GM12878 (cell line): ENCODE measurements at regions not wholly inside any gene's neighbourhood (a gene's known extent, or its start where the extent isn't known, plus 50 kb on each side); places are given as distances from the start of the nearest gene placed in this dataset.

ENCODE experiments used
- ATAC-seq: fragments of 200-7000 bp; cut with Tn5 transposase; 3 replicates; pipeline ENCODE4 v1.9.1; 2020; ENCODE audit warnings: mild to moderate bottlenecking, moderate library complexity
- BruUV-seq: library from RNA; stranded (reverse); fragments of 400-500 nt; replicated peaks from 2 replicates; lab custom pipeline; 2021; lab: Mats Ljungman, UMichigan
- CTCF ChIA-PET: fragments of 300-600 bp; sonication (Branson Sonifier 250); formaldehyde crosslinking; extraction: SDS; loops from one replicate; lab custom pipeline; 2021; ENCODE audit warnings: inconsistent platforms; lab: Yijun Ruan, JAX
- POLR2A ChIA-PET: fragments of 350-600 bp; formaldehyde crosslinking; extraction: SDS; loops from one replicate; lab custom pipeline; 2021; ENCODE audit warnings: inconsistent platforms; lab: Charles Lee
- RAD21 ChIA-PET: fragments of 300-600 bp; sonication (Branson Sonifier 250); formaldehyde crosslinking; loops from one replicate; lab custom pipeline; 2023; ENCODE audit warnings: antibody characterized with exemption; ENCODE audit not compliant: unreplicated experiment; lab: Charles Lee
- SMC1A ChIA-PET: fragments of 300-600 bp; sonication (Branson Sonifier 250); formaldehyde crosslinking; loops from one replicate; lab custom pipeline; 2023; ENCODE audit not compliant: unreplicated experiment, uncharacterized antibody; lab: Charles Lee
- DNase-seq: peaks from one replicate; pipeline ENCODE4 v3.0.0-alpha.2; 2011; ENCODE audit warnings: low read depth, low spot score
- FAIRE-seq: peaks from 3 replicates; lab custom pipeline; 2011; peaks lifted over from hg19 to GRCh38; lab: Jason Lieb, UNC
- H2AFZ ChIP-seq: 2 replicates; pipeline ENCODE4 v1.6.0; 2011; ENCODE audit warnings: low read depth, low read length, control low read depth; ENCODE audit not compliant: control insufficient read depth
- H3K27ac ChIP-seq: 2 replicates; pipeline ENCODE4 v1.5.1; 2011; ENCODE audit warnings: control low read depth; ENCODE audit not compliant: control insufficient read depth, insufficient read depth
- H3K27me3 ChIP-seq, 2 experiments: replicated peaks in 1 of 2; 2 replicates each; pipeline versions ENCODE4 v1.6.0 to v1.6.1; 2011; ENCODE audit warnings: low read length in 1 of 2; ENCODE audit not compliant: control insufficient read depth in 2 of 2, insufficient read depth in 2 of 2
- H3K36me3 ChIP-seq, 2 experiments: 2 replicates each; pipeline ENCODE4 v1.5.1; 2011; ENCODE audit warnings: low read length in 1 of 2; ENCODE audit not compliant: control insufficient read depth in 2 of 2, insufficient read depth in 2 of 2
- H3K4me1 ChIP-seq: 2 replicates; pipeline ENCODE4 v1.6.1; 2011; ENCODE audit warnings: mild to moderate bottlenecking, low read length, moderate library complexity, mixed read lengths; ENCODE audit not compliant: control insufficient read depth, insufficient read depth
- H3K4me2 ChIP-seq: 2 replicates; pipeline ENCODE4 v1.6.0; 2011; ENCODE audit warnings: control low read depth; ENCODE audit not compliant: control insufficient read depth, insufficient read depth
- H3K4me3 ChIP-seq: fragments of 200-600 bp; sonication (generic); 2 replicates; pipeline ENCODE4 v1.5.1; 2016
- H3K79me2 ChIP-seq: 2 replicates; pipeline ENCODE4 v1.6.0; 2011; ENCODE audit warnings: low read length; ENCODE audit not compliant: control insufficient read depth, insufficient read depth
- H3K9ac ChIP-seq: 2 replicates; pipeline ENCODE4 v1.8.0; 2011; ENCODE audit warnings: low read length, control low read depth, mixed read lengths; ENCODE audit not compliant: control insufficient read depth, insufficient read depth
- H3K9me3 ChIP-seq: replicated peaks from 3 replicates; pipeline ENCODE4 v1.5.1; 2011; ENCODE audit warnings: mild to moderate bottlenecking, low read length; ENCODE audit not compliant: control insufficient read depth, insufficient read depth
- H4K20me1 ChIP-seq: 2 replicates; pipeline ENCODE4 v1.6.0; 2011; ENCODE audit not compliant: control insufficient read depth, insufficient read depth
- CBX3 ChIP-seq: fragments of 200-600 bp; sonication (generic); IDR thresholded peaks from 2 replicates; pipeline ENCODE4 v1.6.1; 2016; ENCODE audit warnings: low read depth, borderline replicate concordance
- GABPA ChIP-seq: IDR thresholded peaks from 2 replicates; pipeline ENCODE4 v1.6.1; 2014; ENCODE audit warnings: antibody characterized with exemption, low read depth, mild to moderate bottlenecking, inconsistent platforms
- GATAD2B ChIP-seq: fragments of 450-650 bp; conservative IDR thresholded peaks from 2 replicates; pipeline ENCODE4 v1.6.1; 2017; ENCODE audit warnings: low read depth, mild to moderate bottlenecking, moderate library complexity
- HDGF ChIP-seq: fragments of 450-650 bp; IDR thresholded peaks from 2 replicates; pipeline ENCODE4 v1.6.1; 2016; ENCODE audit warnings: antibody characterized with exemption
- IKZF1 ChIP-seq: fragments of 450-650 bp; conservative IDR thresholded peaks from 2 replicates; pipeline ENCODE4 v1.6.1; 2017; ENCODE audit warnings: antibody characterized with exemption, mild to moderate bottlenecking
- KLF5 ChIP-seq: fragments of 450-650 bp; IDR thresholded peaks from 2 replicates; pipeline ENCODE4 v1.6.1; 2014; ENCODE audit warnings: mild to moderate bottlenecking; ENCODE audit not compliant: partially characterized antibody
- MTA3 ChIP-seq: IDR thresholded peaks from 2 replicates; pipeline ENCODE4 v1.6.1; 2012; ENCODE audit warnings: low read length, inconsistent platforms, borderline replicate concordance
- NFYB ChIP-seq: IDR thresholded peaks from 2 replicates; pipeline ENCODE4 v1.6.1; 2011; ENCODE audit warnings: low read depth, mild to moderate bottlenecking, low read length, improper control_type of control experiment, moderate library complexity; ENCODE audit not compliant: insufficient read depth
- POLR2A ChIP-seq: IDR thresholded peaks from 2 replicates; pipeline ENCODE4 v1.6.1; 2011; ENCODE audit warnings: low read depth, mild to moderate bottlenecking, low read length
- POLR2AphosphoS2 ChIP-seq: IDR thresholded peaks from 2 replicates; pipeline ENCODE4 v1.6.1; 2011; ENCODE audit warnings: low read depth, mild to moderate bottlenecking, low read length, improper control_type of control experiment, moderate library complexity
- STAT3 ChIP-seq: IDR thresholded peaks from 2 replicates; pipeline ENCODE4 v1.6.1; 2011; ENCODE audit warnings: low read depth, low read length, improper control_type of control experiment
- ZNF207 ChIP-seq: fragments of 450-650 bp; IDR thresholded peaks from 2 replicates; pipeline ENCODE4 v1.6.1; 2014; ENCODE audit warnings: antibody characterized with exemption, mild to moderate bottlenecking, borderline replicate concordance
- WGBS: methylation state at CpG from one replicate; pipeline ENCODE4 v1.1.6; 2016; ENCODE audit warnings: low lambda C conversion rate; ENCODE audit not compliant: insufficient replicate concordance, insufficient coverage; ENCODE audit errors: missing lambda C conversion rate; 5-methylcytosine and 5-hydroxymethylcytosine counted together
- in situ Hi-C: fragments of 300-500 bp; cut with MboI; formaldehyde crosslinking; loops from 9 replicates; pipeline ENCODE4 v1.14.3; 2018; ENCODE audit warnings: mixed read lengths
- intact Hi-C: fragments of 100-400 bp; cut with micrococcal nuclease; formaldehyde crosslinking; loops from one replicate; pipeline ENCODE4 v1.14.2; 2022; ENCODE audit not compliant: unreplicated experiment
- TF ChIP-seq, protein P1 (sequence below): fragments of 450-650 bp; IDR thresholded peaks from 2 replicates; pipeline ENCODE4 v1.6.1; 2016; ENCODE audit warnings: mild to moderate bottlenecking
- TF ChIP-seq, protein P2 (sequence below): fragments of 450-650 bp; IDR thresholded peaks from 2 replicates; pipeline ENCODE4 v1.6.1; 2017; ENCODE audit warnings: mild to moderate bottlenecking
- TF ChIP-seq, protein P3 (sequence below): IDR thresholded peaks from 2 replicates; pipeline ENCODE4 v1.6.1; 2012; ENCODE audit warnings: low read length, inconsistent platforms
- TF ChIP-seq, protein P4 (sequence below): fragments of 450-650 bp; IDR thresholded peaks from 2 replicates; pipeline ENCODE4 v1.6.1; 2017; ENCODE audit warnings: mild to moderate bottlenecking, low read depth, inconsistent platforms; ENCODE audit not compliant: poor library complexity, severe bottlenecking
- TF ChIP-seq, protein P5 (sequence below): IDR thresholded peaks from 2 replicates; pipeline ENCODE4 v1.6.1; 2011; ENCODE audit warnings: low read depth, mild to moderate bottlenecking, low read length, moderate library complexity, borderline replicate concordance; ENCODE audit errors: extremely low read depth

DNA sequence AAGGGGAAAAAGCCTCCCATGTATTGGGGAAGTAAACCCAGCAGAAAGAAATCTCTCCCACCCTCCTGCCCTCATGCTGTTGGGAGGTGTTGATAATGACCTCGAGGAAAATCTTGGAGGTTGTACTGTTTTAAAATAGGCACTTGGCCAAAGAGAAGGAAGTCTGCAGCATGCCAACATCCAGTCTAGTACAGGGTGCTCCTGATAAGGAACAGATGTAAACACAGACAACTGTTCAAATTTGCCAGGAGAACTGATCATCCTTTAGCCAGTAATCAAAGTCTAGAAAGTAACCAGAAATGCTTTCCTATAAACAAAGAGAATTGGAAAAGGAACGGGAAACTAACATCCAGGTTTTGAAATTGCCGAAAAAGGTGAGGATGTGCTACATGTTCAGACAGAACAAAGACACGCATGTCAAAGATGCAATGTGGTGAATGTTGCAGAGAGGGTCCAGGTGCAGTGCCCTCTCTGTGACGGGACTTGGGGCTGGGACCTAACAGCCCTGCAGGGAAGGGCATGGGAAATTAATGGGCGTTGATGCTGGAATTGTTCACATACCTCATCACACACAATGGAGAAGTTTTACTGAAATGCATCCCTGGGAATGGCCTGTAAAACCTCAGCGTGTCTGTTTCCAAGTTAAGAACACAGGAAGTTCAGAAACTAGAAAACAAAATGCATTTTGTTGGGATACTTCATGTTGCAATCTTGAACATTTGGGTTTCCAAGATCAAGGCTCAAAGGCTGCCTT lies 125.7 kb upstream of the RND3 start:
- Histone ChIP-seq H3K27ac (no peak overlapping the region), H3K9me3 (no peaks in the 10 kb centered on the region), H3K79me2 (no peaks in the 10 kb centered on the region), H3K27me3 (no peaks in the 10 kb centered on the region; a peak in 1 of 4 replicates), H3K4me1 (no peaks in the 10 kb centered on the region), H3K9ac (no peak overlapping the region), H2AFZ (no peak overlapping the region), H3K36me3 (no peaks in the 10 kb centered on the region), H3K4me2 (no peak overlapping the region), H4K20me1 (no peaks in the 10 kb centered on the region), H3K4me3 (no peak overlapping the region)
- FAIRE-seq: no peak
- ChIA-PET SMC1A (interaction anchor here (1.4 to 3.4 kb wide), 2 partner anchors 12 to 124 kb away, joined by 4 to 21 read pairs; no protein-coding TSS in a partner anchor), RAD21 (interaction anchor here (1.1 kb wide), 1 partner anchor 188 kb away, joined by 3 read pairs; no protein-coding TSS in a partner anchor), POLR2A (no interaction called here), CTCF (interaction anchor here (1.7 kb wide), 1 partner anchor 12 kb away, joined by 13 read pairs; no protein-coding TSS in a partner anchor)
- no peak for DNase-seq
- no peak for ATAC-seq
- 12% methylated on average over 7 of the region's 7 CpGs for WGBS
- BruUV-seq: no TSS peak
- intact Hi-C loops (no loop called here), in situ Hi-C loops (loop anchor here (10.0 kb wide), 1 partner anchor 1018 kb away; no protein-coding TSS in a partner anchor)
- TF ChIP-seq, protein P1, sequence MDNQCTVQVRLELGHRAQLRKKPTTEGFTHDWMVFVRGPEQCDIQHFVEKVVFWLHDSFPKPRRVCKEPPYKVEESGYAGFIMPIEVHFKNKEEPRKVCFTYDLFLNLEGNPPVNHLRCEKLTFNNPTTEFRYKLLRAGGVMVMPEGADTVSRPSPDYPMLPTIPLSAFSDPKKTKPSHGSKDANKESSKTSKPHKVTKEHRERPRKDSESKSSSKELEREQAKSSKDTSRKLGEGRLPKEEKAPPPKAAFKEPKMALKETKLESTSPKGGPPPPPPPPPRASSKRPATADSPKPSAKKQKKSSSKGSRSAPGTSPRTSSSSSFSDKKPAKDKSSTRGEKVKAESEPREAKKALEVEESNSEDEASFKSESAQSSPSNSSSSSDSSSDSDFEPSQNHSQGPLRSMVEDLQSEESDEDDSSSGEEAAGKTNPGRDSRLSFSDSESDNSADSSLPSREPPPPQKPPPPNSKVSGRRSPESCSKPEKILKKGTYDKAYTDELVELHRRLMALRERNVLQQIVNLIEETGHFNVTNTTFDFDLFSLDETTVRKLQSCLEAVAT: no peak
- TF ChIP-seq GATAD2B: no peak
- TF ChIP-seq, protein P2, sequence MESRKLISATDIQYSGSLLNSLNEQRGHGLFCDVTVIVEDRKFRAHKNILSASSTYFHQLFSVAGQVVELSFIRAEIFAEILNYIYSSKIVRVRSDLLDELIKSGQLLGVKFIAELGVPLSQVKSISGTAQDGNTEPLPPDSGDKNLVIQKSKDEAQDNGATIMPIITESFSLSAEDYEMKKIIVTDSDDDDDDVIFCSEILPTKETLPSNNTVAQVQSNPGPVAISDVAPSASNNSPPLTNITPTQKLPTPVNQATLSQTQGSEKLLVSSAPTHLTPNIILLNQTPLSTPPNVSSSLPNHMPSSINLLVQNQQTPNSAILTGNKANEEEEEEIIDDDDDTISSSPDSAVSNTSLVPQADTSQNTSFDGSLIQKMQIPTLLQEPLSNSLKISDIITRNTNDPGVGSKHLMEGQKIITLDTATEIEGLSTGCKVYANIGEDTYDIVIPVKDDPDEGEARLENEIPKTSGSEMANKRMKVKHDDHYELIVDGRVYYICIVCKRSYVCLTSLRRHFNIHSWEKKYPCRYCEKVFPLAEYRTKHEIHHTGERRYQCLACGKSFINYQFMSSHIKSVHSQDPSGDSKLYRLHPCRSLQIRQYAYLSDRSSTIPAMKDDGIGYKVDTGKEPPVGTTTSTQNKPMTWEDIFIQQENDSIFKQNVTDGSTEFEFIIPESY: no peak
- TF ChIP-seq, protein P3, sequence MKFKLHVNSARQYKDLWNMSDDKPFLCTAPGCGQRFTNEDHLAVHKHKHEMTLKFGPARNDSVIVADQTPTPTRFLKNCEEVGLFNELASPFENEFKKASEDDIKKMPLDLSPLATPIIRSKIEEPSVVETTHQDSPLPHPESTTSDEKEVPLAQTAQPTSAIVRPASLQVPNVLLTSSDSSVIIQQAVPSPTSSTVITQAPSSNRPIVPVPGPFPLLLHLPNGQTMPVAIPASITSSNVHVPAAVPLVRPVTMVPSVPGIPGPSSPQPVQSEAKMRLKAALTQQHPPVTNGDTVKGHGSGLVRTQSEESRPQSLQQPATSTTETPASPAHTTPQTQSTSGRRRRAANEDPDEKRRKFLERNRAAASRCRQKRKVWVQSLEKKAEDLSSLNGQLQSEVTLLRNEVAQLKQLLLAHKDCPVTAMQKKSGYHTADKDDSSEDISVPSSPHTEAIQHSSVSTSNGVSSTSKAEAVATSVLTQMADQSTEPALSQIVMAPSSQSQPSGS: no peak
- TF ChIP-seq MTA3: no peak
- no peak for TF ChIP-seq POLR2AphosphoS2
- TF ChIP-seq STAT3: no peak
- TF ChIP-seq ZNF207: no peak
- no peak for TF ChIP-seq HDGF
- no peak for TF ChIP-seq GABPA
- TF ChIP-seq, protein P4, sequence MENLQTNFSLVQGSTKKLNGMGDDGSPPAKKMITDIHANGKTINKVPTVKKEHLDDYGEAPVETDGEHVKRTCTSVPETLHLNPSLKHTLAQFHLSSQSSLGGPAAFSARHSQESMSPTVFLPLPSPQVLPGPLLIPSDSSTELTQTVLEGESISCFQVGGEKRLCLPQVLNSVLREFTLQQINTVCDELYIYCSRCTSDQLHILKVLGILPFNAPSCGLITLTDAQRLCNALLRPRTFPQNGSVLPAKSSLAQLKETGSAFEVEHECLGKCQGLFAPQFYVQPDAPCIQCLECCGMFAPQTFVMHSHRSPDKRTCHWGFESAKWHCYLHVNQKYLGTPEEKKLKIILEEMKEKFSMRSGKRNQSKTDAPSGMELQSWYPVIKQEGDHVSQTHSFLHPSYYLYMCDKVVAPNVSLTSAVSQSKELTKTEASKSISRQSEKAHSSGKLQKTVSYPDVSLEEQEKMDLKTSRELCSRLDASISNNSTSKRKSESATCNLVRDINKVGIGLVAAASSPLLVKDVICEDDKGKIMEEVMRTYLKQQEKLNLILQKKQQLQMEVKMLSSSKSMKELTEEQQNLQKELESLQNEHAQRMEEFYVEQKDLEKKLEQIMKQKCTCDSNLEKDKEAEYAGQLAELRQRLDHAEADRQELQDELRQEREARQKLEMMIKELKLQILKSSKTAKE: no peak
- no peak for TF ChIP-seq KLF5
- TF ChIP-seq IKZF1: no peak
- no peak for TF ChIP-seq POLR2A
- TF ChIP-seq CBX3: no peak
- TF ChIP-seq, protein P5, sequence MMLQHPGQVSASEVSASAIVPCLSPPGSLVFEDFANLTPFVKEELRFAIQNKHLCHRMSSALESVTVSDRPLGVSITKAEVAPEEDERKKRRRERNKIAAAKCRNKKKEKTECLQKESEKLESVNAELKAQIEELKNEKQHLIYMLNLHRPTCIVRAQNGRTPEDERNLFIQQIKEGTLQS: no peak
- no peak for TF ChIP-seq NFYB
